ENCODE measurements at regions not wholly inside any gene's neighbourhood (a gene's known extent, or its start where the extent isn't known, plus 50 kb on each side); places are given as distances from the start of the nearest gene placed in this dataset.
"Not testable (repeated sequence)": the region's sequence is repeated elsewhere in the genome, so short reads cannot be mapped to it uniquely, and the experiment has no call there.

GRCh38 chr19:30690935-30691818 lies 319.0 kb downstream of the ZNF536 start:
- no peak for DNase-seq

GRCh38 chr19:30690525-30690924 lies 318.3 kb downstream of the ZNF536 start:
- DNase-seq, result no peak

GRCh38 chr19:30689474-30689873 lies 317.3 kb downstream of the ZNF536 start:
- no peak for DNase-seq

GRCh38 chr19:30688696-30689095 lies 316.5 kb downstream of the ZNF536 start:
- DNase-seq, result no peak

- DNase-seq, result no peak
Measured at GRCh38 chr19:30686826-30687566, 314.8 kb downstream of the ZNF536 start.

GRCh38 chr19:30686176-30686820 lies 314.1 kb downstream of the ZNF536 start:
- DNase-seq, result no peak

GRCh38 chr19:30685426-30686000 lies 313.3 kb downstream of the ZNF536 start:
- DNase-seq, result no peak

GRCh38 chr19:30684613-30685012 lies 312.4 kb downstream of the ZNF536 start:
- DNase-seq, result no peak

- peak; percentile 51 for DNase-seq
Measured at GRCh38 chr19:30682999-30683536, 310.9 kb downstream of the ZNF536 start.

- DNase-seq, result no peak
Measured at GRCh38 chr19:30682146-30682998, 310.2 kb downstream of the ZNF536 start.

- no peak for DNase-seq
Measured at GRCh38 chr19:30681162-30682100, 309.2 kb downstream of the ZNF536 start.

GRCh38 chr19:30680399-30680798 lies 308.2 kb downstream of the ZNF536 start:
- DNase-seq, result not testable (repeated sequence)

- no peak for DNase-seq
Measured at GRCh38 chr19:30679789-30680188, 307.6 kb downstream of the ZNF536 start.

GRCh38 chr19:30679153-30679702 lies 307.0 kb downstream of the ZNF536 start:
- no peak for DNase-seq

GRCh38 chr19:30678168-30678567 lies 306.0 kb downstream of the ZNF536 start:
- no peak for DNase-seq

- no peak for DNase-seq
Measured at GRCh38 chr19:30677702-30678101, 305.5 kb downstream of the ZNF536 start.

- no peak for DNase-seq
Measured at GRCh38 chr19:30676990-30677679, 305.0 kb downstream of the ZNF536 start.

GRCh38 chr19:30675086-30675485 lies 302.9 kb downstream of the ZNF536 start:
- DNase-seq, result no peak

GRCh38 chr19:30674656-30675055 lies 302.5 kb downstream of the ZNF536 start:
- DNase-seq, result no peak

- DNase-seq, result no peak
Measured at GRCh38 chr19:30673336-30673735, 301.2 kb downstream of the ZNF536 start.
